Activated naive CD4-positive, alpha-beta T cell treated with anti-CD3 and anti-CD28 coated beads, Interleukin-2, amount 50 U/mL, for 72 hours (primary cell): ENCODE measurements at regions not wholly inside any gene's neighbourhood (a gene's known extent, or its start where the extent isn't known, plus 50 kb on each side); places are given as distances from the start of the nearest gene placed in this dataset.
"Not testable (repeated sequence)": the region's sequence is repeated elsewhere in the genome, so short reads cannot be mapped to it uniquely, and the experiment has no call there.

Experiments
- ATAC-seq, 2 donors: fragments of 150-1000 bp; cut with Tn5 transposase; 2 replicates each; pipeline ENCODE4 v1.10.0; 2021; ENCODE audit warnings: mild to moderate bottlenecking in 2 of 2, moderate library complexity in 2 of 2
- DNase-seq, 2 donors: peaks; one replicate each; pipeline ENCODE4 v3.0.0; 2021 to 2022; ENCODE audit warnings: low spot score in 2 of 2
- H3K27ac Mint-ChIP-seq, 2 donors: one replicate each; pipeline ENCODE4 v1.8.0; 2022; ENCODE audit warnings: mild to moderate bottlenecking in 2 of 2, mixed read lengths in 2 of 2
- H3K36me3 Mint-ChIP-seq, 2 donors: one replicate each; pipeline ENCODE4 v1.8.0; 2022; ENCODE audit warnings: mixed read lengths in 2 of 2
- H3K9me3 Mint-ChIP-seq, 2 donors: one replicate each; pipeline ENCODE4 v1.8.0; 2022; ENCODE audit warnings: mixed read lengths in 2 of 2

GRCh38 chr5:176122361-176122760 lies 115.9 kb upstream of the SIMC1 start:
- ATAC-seq, H3K27ac Mint-ChIP-seq, H3K36me3 Mint-ChIP-seq, DNase-seq, H3K9me3 Mint-ChIP-seq: not testable (repeated sequence)

GRCh38 chr5:176124120-176124519 lies 114.1 kb upstream of the SIMC1 start:
- not testable (repeated sequence) for H3K9me3 Mint-ChIP-seq, H3K36me3 Mint-ChIP-seq, H3K27ac Mint-ChIP-seq, ATAC-seq, DNase-seq

- ATAC-seq, result no peak
- Mint-ChIP-seq H3K27ac (no peak overlapping the region), H3K9me3 (no peaks in the 10 kb centered on the region), H3K36me3 (no peaks in the 10 kb centered on the region)
- no peak for DNase-seq
Measured at GRCh38 chr5:176131771-176132170, 106.5 kb upstream of the SIMC1 start.

- peak; percentile 16 to 34 for ATAC-seq
- Mint-ChIP-seq H3K9me3 (no peaks in the 10 kb centered on the region), H3K36me3 (no peaks in the 10 kb centered on the region), H3K27ac (peak overlapping the region in 1 of 2 donors; percentile 20)
- no peak for DNase-seq
Measured at GRCh38 chr5:176132471-176133288, 105.5 kb upstream of the SIMC1 start.

GRCh38 chr5:176133289-176133870 lies 104.8 kb upstream of the SIMC1 start:
- H3K27ac Mint-ChIP-seq, result peak overlapping the region in 1 of 2 donors; percentile 20
- DNase-seq (peak in 1 of 2 donors; percentile 15), ATAC-seq (peak; percentile 67 to 73)
- no peaks in the 10 kb centered on the region for H3K36me3 Mint-ChIP-seq
- H3K9me3 Mint-ChIP-seq, result no peaks in the 10 kb centered on the region

- DNase-seq (no peak), ATAC-seq (peak; percentile 52 to 54)
- no peaks in the 10 kb centered on the region for H3K36me3 Mint-ChIP-seq
- H3K27ac Mint-ChIP-seq, result peak overlapping the region in 1 of 2 donors; percentile 68
- no peaks in the 10 kb centered on the region for H3K9me3 Mint-ChIP-seq
Measured at GRCh38 chr5:176133877-176134276, 104.3 kb upstream of the SIMC1 start.

- no peaks in the 10 kb centered on the region for H3K36me3 Mint-ChIP-seq
- ATAC-seq (no peak), DNase-seq (no peak)
- H3K27ac Mint-ChIP-seq, result no peak overlapping the region
- no peaks in the 10 kb centered on the region for H3K9me3 Mint-ChIP-seq
Measured at GRCh38 chr5:176134529-176135223, 103.5 kb upstream of the SIMC1 start.

- not testable (repeated sequence) for DNase-seq
- peak; percentile 66 for ATAC-seq
Measured at GRCh38 chr5:176140138-176140537, 98.1 kb upstream of the SIMC1 start.

GRCh38 chr5:176144508-176144907 lies 93.7 kb upstream of the SIMC1 start:
- ATAC-seq (no peak), DNase-seq (no peak)
- Mint-ChIP-seq H3K9me3 (peaks cover 18 to 28% of the 10 kb centered on the region in 2 donors), H3K36me3 (peaks cover 23 to 33% of the 10 kb centered on the region in 2 donors), H3K27ac (no peak overlapping the region)

More at GRCh38 chr5:176140138-176140537, 98.1 kb upstream of the SIMC1 start:
- H3K27ac Mint-ChIP-seq, result not testable (repeated sequence)
- Mint-ChIP-seq H3K36me3 (peaks cover 23 to 33% of the 10 kb centered on the region in 2 donors), H3K9me3 (peaks cover 18 to 28% of the 10 kb centered on the region in 2 donors)

- not testable (repeated sequence) for DNase-seq, ATAC-seq, H3K27ac Mint-ChIP-seq, H3K9me3 Mint-ChIP-seq, H3K36me3 Mint-ChIP-seq
Measured at GRCh38 chr5:176149948-176150347, 88.3 kb upstream of the SIMC1 start.

GRCh38 chr5:176151281-176151680 lies 86.9 kb upstream of the SIMC1 start:
- DNase-seq, result no peak
- Mint-ChIP-seq H3K27ac (no peak overlapping the region), H3K9me3 (no peaks in the 10 kb centered on the region), H3K36me3 (no peaks in the 10 kb centered on the region)
- no peak for ATAC-seq

- ATAC-seq, result no peak
- H3K9me3 Mint-ChIP-seq, result no peaks in the 10 kb centered on the region
- no peaks in the 10 kb centered on the region for H3K36me3 Mint-ChIP-seq
- H3K27ac Mint-ChIP-seq, result no peak overlapping the region
- DNase-seq, result no peak
Measured at GRCh38 chr5:176152191-176152929, 85.9 kb upstream of the SIMC1 start.

- H3K36me3 Mint-ChIP-seq, result no peaks in the 10 kb centered on the region
- ATAC-seq (no peak), DNase-seq (no peak)
- H3K9me3 Mint-ChIP-seq, result no peaks in the 10 kb centered on the region
- no peak overlapping the region for H3K27ac Mint-ChIP-seq
Measured at GRCh38 chr5:176152930-176153311, 85.3 kb upstream of the SIMC1 start.

GRCh38 chr5:176153741-176154140 lies 84.5 kb upstream of the SIMC1 start:
- no peaks in the 10 kb centered on the region for H3K9me3 Mint-ChIP-seq
- ATAC-seq (no peak), DNase-seq (no peak)
- no peak overlapping the region for H3K27ac Mint-ChIP-seq
- no peaks in the 10 kb centered on the region for H3K36me3 Mint-ChIP-seq

- no peaks in the 10 kb centered on the region for H3K36me3 Mint-ChIP-seq
- DNase-seq, result no peak
- no peaks in the 10 kb centered on the region for H3K9me3 Mint-ChIP-seq
- no peak overlapping the region for H3K27ac Mint-ChIP-seq
- no peak for ATAC-seq
Measured at GRCh38 chr5:176154821-176155220, 83.4 kb upstream of the SIMC1 start.

GRCh38 chr5:176155922-176156359 lies 82.3 kb upstream of the SIMC1 start:
- Mint-ChIP-seq H3K36me3 (no peaks in the 10 kb centered on the region), H3K27ac (no peak overlapping the region), H3K9me3 (no peaks in the 10 kb centered on the region)
- ATAC-seq (no peak), DNase-seq (no peak)

GRCh38 chr5:176157656-176158055 lies 80.6 kb upstream of the SIMC1 start:
- Mint-ChIP-seq H3K36me3 (no peaks in the 10 kb centered on the region), H3K27ac (no peak overlapping the region), H3K9me3 (no peaks in the 10 kb centered on the region)
- ATAC-seq, result no peak
- no peak for DNase-seq
